ENCODE measurements at regions not wholly inside any gene's neighbourhood (a gene's known extent, or its start where the extent isn't known, plus 50 kb on each side); places are given as distances from the start of the nearest gene placed in this dataset.

DNA sequence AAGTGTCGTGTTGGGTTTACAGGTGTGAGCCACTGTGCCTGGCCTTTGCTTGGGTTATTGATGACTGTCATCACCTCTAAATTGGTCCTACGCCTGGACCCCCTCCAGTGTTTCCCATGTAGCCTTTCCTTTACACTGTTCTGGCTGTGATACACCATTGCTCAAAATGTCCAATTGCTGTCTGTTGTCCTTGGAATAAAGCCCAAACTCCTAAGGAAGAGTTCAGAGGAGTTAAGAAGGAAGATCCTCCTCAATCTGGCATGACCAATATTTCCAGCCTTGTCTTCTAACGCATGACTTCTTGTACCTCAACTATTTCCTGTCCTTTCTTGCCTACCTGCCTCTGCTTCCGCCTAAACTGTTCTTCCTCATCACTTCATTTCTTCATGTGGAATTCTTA is 113.1 kb downstream of the POLR2M start:
- TF ChIP-seq, protein P1, sequence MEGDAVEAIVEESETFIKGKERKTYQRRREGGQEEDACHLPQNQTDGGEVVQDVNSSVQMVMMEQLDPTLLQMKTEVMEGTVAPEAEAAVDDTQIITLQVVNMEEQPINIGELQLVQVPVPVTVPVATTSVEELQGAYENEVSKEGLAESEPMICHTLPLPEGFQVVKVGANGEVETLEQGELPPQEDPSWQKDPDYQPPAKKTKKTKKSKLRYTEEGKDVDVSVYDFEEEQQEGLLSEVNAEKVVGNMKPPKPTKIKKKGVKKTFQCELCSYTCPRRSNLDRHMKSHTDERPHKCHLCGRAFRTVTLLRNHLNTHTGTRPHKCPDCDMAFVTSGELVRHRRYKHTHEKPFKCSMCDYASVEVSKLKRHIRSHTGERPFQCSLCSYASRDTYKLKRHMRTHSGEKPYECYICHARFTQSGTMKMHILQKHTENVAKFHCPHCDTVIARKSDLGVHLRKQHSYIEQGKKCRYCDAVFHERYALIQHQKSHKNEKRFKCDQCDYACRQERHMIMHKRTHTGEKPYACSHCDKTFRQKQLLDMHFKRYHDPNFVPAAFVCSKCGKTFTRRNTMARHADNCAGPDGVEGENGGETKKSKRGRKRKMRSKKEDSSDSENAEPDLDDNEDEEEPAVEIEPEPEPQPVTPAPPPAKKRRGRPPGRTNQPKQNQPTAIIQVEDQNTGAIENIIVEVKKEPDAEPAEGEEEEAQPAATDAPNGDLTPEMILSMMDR (IDR thresholded peaks at IDR 0.05; ENCODE audit: insufficient read depth, low read length) = no peak
- TF ChIP-seq POLR2AphosphoS5 (IDR thresholded peaks at IDR 0.05; ENCODE audit: low read depth) = no peak
